ENCODE measurements at regions not wholly inside any gene's neighbourhood (a gene's known extent, or its start where the extent isn't known, plus 50 kb on each side); places are given as distances from the start of the nearest gene placed in this dataset.

DNA sequence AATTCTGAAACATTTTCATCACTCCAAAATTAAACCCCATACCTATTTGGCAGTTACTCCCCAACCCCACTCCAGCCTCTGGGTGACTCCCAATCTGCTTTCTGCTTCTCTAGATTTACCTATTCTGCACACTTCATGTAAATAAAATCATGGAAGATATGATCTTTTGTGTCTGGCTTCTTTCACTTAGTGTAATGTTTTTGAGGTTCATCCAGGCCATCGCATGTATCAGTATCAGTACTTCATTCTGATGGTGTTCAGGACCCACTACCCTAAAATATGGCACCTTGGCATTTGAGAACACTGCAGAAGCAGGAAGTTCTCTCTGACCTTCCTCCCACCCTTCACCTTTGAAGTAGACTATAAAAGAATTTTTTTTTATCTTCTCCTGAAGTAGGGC, 78.7 kb upstream of the SLC25A26 start:
- no peaks in the 10 kb centered on the region for H3K27me3 Mint-ChIP-seq (ENCODE audit: low read depth)
- ATAC-seq (no peak), DNase-seq (no peak)
- H3K4me3 Mint-ChIP-seq, result no peak overlapping the region
- no peaks in the 10 kb centered on the region for H3K36me3 Mint-ChIP-seq (ENCODE audit: low read depth)
- H3K9me3 Mint-ChIP-seq (ENCODE audit: insufficient read depth), result no peaks in the 10 kb centered on the region
- H3K4me1 Mint-ChIP-seq (ENCODE audit: low read depth), result no peaks in the 10 kb centered on the region
- no peak overlapping the region for H3K27ac Mint-ChIP-seq
- ChIA-PET POLR2A (no interaction called here), CTCF (no interaction called here)

DNA sequence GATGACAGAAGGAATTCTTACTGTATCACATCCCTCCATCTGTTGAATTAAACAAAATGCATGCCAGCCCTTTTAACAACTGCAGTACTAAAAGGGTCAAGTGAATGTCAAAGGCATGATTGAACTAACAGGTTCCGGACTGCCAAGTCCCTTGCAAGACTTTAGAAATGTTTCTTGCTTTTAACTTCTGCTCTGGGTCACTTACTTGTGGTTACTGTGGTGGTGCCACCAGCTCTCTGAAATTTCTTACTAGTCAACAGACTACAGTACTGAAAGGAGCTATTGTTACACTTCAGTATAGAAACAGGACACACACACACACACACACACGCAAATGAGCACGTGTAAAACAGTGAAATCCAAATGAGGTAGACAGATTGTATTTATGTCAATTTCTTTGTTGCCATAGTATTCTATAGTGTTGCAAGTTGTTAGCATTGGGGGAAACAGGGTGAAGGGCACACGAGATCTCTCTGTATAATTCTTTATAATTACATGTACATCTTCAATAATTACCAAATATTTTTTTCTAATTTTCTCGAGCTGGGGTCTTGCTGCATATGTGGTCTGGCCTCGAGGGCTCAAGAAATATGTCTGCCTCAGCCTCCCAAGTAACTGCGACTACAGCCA, 79.9 kb upstream of the SLC25A26 start:
- ChIA-PET CTCF (no interaction called here), POLR2A (no interaction called here)
- ATAC-seq (no peak), DNase-seq (no peak)
- Mint-ChIP-seq H3K4me3 (no peak overlapping the region), H3K27me3 (ENCODE audit: low read depth) (no peaks in the 10 kb centered on the region), H3K36me3 (ENCODE audit: low read depth) (no peaks in the 10 kb centered on the region), H3K27ac (no peak overlapping the region), H3K4me1 (ENCODE audit: low read depth) (no peaks in the 10 kb centered on the region), H3K9me3 (ENCODE audit: insufficient read depth) (no peaks in the 10 kb centered on the region)

DNA sequence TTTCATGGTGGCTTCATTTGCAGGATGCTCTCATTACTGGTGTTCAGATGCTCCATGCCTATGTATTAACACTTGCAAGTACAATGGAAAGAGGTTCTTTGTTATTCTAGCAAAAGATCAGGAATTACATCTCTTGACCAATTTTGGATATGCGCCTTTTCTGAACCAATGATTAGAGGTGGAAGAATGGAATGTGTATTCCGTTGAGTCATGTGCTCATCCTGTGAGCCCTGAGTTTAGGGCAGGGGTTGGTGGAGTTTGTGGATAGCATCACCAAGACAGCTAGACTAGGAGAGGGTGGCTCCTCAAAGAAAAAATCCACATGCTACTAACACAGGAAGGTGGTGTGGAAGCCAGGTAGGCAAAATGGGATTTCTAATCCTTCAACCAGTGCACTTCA, 80.7 kb upstream of the SLC25A26 start:
- Mint-ChIP-seq H3K4me3 (no peak overlapping the region), H3K4me1 (ENCODE audit: low read depth) (no peaks in the 10 kb centered on the region), H3K27ac (no peak overlapping the region), H3K36me3 (ENCODE audit: low read depth) (no peaks in the 10 kb centered on the region), H3K9me3 (ENCODE audit: insufficient read depth) (no peaks in the 10 kb centered on the region), H3K27me3 (ENCODE audit: low read depth) (no peaks in the 10 kb centered on the region)
- no peak for ATAC-seq
- POLR2A ChIA-PET, result no interaction called here
- DNase-seq, result no peak
- CTCF ChIA-PET, result no interaction called here

DNA sequence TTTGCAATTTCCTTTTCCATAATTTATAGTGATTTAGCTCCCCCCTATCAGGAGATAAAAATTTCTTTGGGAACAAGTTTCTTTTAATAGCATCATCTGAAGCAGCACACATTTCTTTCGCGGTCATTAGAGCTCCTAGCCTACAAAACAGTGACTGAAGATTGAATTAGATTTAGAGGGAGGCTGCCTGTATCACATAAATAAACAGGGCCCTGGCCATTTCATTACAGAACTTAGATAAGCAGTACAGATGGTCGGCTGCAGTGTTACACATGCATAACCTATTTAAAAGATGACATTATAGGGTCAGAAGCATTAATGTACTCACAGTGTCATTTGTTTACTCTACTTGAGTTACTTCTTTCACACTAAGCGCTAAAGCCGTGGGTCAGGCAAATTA, 81.4 kb upstream of the SLC25A26 start:
- no peak overlapping the region for H3K27ac Mint-ChIP-seq
- ChIA-PET CTCF (no interaction called here), POLR2A (no interaction called here)
- H3K4me1 Mint-ChIP-seq (ENCODE audit: low read depth), result no peaks in the 10 kb centered on the region
- H3K36me3 Mint-ChIP-seq (ENCODE audit: low read depth), result no peaks in the 10 kb centered on the region
- ATAC-seq, result no peak
- no peaks in the 10 kb centered on the region for H3K27me3 Mint-ChIP-seq (ENCODE audit: low read depth)
- H3K4me3 Mint-ChIP-seq, result no peak overlapping the region
- H3K9me3 Mint-ChIP-seq (ENCODE audit: insufficient read depth), result no peaks in the 10 kb centered on the region
- no peak for DNase-seq

DNA sequence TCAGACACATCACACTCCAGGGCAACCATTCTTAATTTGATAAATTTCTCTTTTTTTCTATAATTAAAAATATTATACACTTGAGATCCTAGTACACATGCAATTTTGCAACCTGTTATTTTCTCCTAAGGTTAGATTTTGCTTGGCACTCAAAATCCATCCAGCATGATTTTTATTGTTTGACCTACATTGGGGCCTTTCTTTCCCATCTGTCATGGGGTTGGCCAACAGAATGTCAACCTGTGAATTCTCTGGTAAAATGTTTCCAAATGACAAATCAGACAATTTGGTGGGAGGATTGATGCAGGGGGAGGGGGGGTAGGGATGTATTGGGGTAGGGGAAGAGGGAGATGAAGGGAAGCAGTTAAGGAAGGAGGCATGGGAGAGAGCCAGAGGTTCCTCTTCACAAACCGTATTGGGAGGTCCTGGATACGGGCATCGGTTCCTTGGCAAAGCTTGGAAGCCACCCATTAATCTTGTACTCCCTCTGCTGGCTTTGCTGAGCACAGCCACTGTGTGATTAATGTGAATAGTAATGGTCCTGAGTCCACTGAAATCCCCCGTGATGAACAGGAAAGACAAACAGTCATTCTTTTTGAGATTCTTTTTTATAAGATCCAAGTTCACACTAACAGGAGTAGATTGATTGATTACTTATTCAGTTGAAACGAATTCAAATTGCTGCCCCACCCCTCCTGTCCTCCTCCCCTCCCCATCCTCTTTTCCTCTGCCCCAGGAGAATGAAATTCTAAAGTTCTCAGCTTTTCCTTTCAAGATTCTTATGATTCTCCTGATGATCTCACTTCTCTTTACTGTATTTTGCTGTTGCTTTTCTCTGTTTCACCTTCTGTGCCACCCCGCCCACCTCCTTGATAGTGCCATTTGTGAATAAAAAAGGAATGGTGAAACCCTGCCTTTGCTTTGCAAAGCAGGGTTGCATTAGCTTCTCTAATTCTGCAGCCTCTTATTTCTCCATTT, 82.2 kb upstream of the SLC25A26 start:
- no peaks in the 10 kb centered on the region for H3K9me3 Mint-ChIP-seq (ENCODE audit: insufficient read depth)
- no peaks in the 10 kb centered on the region for H3K4me1 Mint-ChIP-seq (ENCODE audit: low read depth)
- H3K4me3 Mint-ChIP-seq, result no peak overlapping the region
- H3K27ac Mint-ChIP-seq, result no peak overlapping the region
- no peak for DNase-seq
- ATAC-seq, result no peak
- H3K27me3 Mint-ChIP-seq (ENCODE audit: low read depth), result no peaks in the 10 kb centered on the region
- ChIA-PET CTCF (interaction anchor here (0.6 kb wide), 1 partner anchor 9 kb away, joined by 3 read pairs; no protein-coding TSS in a partner anchor), POLR2A (no interaction called here)
- H3K36me3 Mint-ChIP-seq (ENCODE audit: low read depth), result no peaks in the 10 kb centered on the region

DNA sequence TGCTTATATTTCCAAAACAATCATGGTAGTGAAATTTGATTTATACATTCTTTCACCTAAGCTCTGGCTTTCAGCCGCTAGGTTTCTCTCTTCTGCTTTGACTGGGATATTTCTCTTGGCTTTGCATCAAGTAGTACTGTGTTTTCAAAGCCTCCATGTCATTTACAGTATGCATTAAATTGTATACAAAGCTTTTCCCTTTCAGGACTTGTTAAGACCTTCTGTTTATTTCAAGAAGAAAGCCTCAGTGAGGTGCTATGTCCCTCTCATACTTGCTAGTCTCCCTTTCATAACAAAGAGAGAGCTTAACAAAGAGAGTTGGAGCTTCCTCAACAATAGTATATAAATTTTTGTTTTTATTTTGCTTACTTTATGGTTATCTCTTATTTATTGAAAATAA, 84.2 kb upstream of the SLC25A26 start:
- H3K4me1 Mint-ChIP-seq (ENCODE audit: low read depth), result no peaks in the 10 kb centered on the region
- DNase-seq (no peak), ATAC-seq (no peak)
- no peaks in the 10 kb centered on the region for H3K27me3 Mint-ChIP-seq (ENCODE audit: low read depth)
- H3K36me3 Mint-ChIP-seq (ENCODE audit: low read depth), result no peaks in the 10 kb centered on the region
- POLR2A ChIA-PET, result no interaction called here
- CTCF ChIA-PET, result no interaction called here
- no peak overlapping the region for H3K27ac Mint-ChIP-seq
- no peaks in the 10 kb centered on the region for H3K9me3 Mint-ChIP-seq (ENCODE audit: insufficient read depth)
- no peak overlapping the region for H3K4me3 Mint-ChIP-seq

DNA sequence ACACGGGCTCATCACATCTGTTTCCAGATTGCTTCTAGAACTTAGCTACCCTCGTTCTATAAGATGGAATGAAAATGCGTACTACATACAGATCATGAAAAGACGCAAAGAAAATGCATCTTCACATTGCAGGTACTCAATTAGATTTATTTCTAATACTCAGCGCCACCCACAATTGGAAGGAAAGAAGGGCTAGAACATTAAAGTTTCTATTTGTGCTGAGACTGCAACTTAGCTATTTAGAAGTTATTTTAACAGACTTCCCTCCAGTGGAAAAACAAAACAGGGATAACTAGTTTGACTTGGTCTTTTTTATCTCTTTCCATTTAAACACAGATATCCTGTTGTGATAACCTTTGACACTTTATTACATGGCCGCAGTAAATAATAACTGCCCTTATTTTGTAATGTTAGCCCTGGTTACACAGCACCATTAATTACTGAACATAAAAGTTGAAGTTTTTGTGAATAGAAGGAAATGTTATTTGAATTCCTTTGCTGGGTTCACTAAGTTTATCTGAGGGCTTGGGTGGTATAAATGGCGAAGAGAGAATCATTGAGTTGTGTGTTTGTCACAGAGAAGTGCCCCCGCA, 86.9 kb upstream of the SLC25A26 start:
- DNase-seq, result no peak
- H3K27me3 Mint-ChIP-seq (ENCODE audit: low read depth), result no peaks in the 10 kb centered on the region
- CTCF ChIA-PET, result no interaction called here

DNA sequence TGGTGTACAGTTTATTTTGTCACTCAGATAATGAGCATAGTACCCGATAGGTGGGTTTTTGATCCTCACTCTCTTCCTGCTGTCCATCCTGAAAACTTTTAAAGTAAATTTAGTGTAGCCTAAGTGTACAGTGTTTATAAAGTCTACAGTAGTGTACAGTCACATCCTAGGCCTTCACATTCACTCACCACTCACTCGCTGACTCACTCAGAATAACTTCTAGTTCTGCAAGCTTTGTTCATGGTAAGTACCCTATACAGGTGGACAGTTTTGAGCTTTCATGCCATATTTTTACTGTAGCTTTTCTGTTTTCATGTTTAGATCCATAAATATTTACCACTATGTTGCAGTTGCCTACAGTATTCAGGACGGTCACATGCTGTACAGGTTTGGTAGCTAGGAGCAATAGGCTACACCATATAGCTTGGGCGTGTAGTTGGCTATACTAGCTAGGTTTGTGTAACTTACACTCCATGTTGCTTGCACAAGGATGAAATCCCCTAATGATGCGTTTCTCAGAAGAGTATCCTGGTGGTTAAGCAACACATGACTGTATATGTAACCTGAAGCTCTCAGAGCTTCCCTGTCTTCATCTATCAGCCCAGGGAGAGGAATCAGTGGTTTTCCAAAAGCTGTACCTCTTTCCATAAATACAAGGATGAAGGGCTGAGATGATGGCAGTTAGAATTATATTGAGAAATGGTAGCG, 87.6 kb upstream of the SLC25A26 start:
- ATAC-seq, result no peak
- Mint-ChIP-seq H3K4me3 (no peak overlapping the region), H3K9me3 (ENCODE audit: insufficient read depth) (no peaks in the 10 kb centered on the region), H3K27ac (no peak overlapping the region), H3K27me3 (ENCODE audit: low read depth) (no peaks in the 10 kb centered on the region), H3K36me3 (ENCODE audit: low read depth) (no peaks in the 10 kb centered on the region), H3K4me1 (ENCODE audit: low read depth) (no peaks in the 10 kb centered on the region)
- POLR2A ChIA-PET, result no interaction called here
- CTCF ChIA-PET, result no interaction called here
- DNase-seq, result no peak

More for the DNA sequence above, 86.9 kb upstream of the SLC25A26 start:
- no peaks in the 10 kb centered on the region for H3K36me3 Mint-ChIP-seq (ENCODE audit: low read depth)
- H3K4me1 Mint-ChIP-seq (ENCODE audit: low read depth), result no peaks in the 10 kb centered on the region
- H3K4me3 Mint-ChIP-seq, result no peak overlapping the region
- ATAC-seq, result no peak
- no peaks in the 10 kb centered on the region for H3K9me3 Mint-ChIP-seq (ENCODE audit: insufficient read depth)
- POLR2A ChIA-PET, result no interaction called here
- H3K27ac Mint-ChIP-seq, result no peak overlapping the region

DNA sequence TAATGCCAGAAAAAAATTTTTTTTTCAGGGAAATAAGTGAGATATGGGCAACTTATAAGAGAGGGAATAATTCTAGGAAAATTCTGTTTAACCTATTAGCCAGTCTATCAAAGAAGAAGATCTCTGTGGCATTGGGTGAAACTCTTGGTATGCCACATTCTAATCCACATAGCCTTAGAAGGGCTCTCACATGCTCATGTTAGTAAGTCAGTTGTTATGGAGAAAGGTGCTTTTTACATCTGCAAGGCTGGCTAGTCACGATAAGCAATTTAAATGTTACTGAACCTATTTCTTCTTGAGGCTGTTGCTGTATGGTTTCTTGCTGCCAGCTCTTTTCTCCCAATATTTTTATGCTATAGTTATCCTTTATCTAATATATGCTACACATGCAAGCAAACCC, 89.9 kb upstream of the MAGI1 start:
- Mint-ChIP-seq H3K9me3 (ENCODE audit: insufficient read depth) (no peaks in the 10 kb centered on the region), H3K36me3 (ENCODE audit: low read depth) (no peaks in the 10 kb centered on the region), H3K27me3 (ENCODE audit: low read depth) (no peaks in the 10 kb centered on the region), H3K27ac (no peak overlapping the region), H3K4me1 (ENCODE audit: low read depth) (no peaks in the 10 kb centered on the region), H3K4me3 (no peak overlapping the region)
- DNase-seq (no peak), ATAC-seq (no peak)
- CTCF ChIA-PET, result no interaction called here
- POLR2A ChIA-PET, result no interaction called here

DNA sequence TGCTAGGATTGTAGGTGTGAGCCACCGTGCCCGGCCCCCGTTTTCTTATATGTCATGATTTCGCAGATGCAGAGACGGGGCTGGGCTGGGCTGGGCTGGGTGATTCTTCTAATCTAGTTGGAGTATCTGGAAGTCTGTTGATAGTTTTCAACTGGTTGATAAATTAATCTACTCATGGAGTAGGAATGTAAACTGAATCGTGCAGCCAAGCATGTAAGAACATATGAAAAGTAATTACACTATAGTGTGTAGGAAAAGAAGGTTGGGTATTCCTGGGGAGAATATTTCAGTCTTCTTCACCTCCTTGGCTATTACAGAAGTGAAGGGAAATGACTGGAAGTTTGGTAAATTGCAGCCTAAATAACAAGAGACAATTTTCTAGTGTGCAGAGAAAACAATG, 82.6 kb upstream of the MAGI1 start:
- ChIA-PET CTCF (no interaction called here), POLR2A (no interaction called here)
- DNase-seq (no peak), ATAC-seq (no peak)
- Mint-ChIP-seq H3K36me3 (ENCODE audit: low read depth) (no peaks in the 10 kb centered on the region), H3K4me3 (no peak overlapping the region), H3K9me3 (ENCODE audit: insufficient read depth) (no peaks in the 10 kb centered on the region), H3K27me3 (ENCODE audit: low read depth) (no peaks in the 10 kb centered on the region), H3K4me1 (ENCODE audit: low read depth) (no peaks in the 10 kb centered on the region), H3K27ac (no peak overlapping the region)

DNA sequence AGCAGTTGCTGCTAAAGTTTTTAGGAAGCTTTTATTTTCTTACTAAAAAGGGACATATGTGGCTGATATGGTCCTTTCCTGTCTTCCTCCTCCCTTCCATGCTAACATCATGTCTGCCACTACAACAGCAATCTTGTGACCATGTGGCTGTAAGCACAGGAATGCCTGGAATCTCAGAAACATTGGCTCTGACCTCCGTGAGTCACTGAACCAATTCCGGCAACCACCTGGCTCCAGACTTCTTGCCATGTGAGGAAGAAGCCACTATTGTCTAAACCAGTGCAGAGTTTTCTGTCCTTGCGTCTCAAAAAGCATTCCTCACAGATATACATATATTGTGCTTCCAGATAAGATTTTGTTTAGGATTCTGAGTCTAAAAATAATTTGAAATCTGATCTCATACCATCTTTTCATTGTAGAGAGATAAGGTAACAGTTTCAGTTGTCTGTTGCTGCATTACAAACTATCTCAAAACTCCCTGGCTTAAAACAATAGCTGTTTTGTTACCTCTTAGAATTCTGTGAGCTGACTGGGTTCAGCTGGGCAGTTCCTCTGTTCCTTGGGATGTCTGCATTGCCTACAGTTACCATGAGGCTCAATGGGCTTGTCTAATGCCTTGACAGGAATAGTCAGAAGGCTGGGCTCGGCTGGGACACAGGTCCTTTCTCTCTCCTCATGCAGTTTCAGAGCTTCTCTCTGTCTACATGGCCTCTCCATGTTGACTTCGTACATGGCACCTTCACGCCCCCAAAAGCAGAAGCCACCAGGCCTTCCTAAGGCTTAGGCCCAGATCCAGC, 77.3 kb upstream of the MAGI1 start:
- CTCF ChIA-PET, result no interaction called here
- H3K36me3 Mint-ChIP-seq (ENCODE audit: low read depth), result no peaks in the 10 kb centered on the region

More for the DNA sequence above, 77.3 kb upstream of the MAGI1 start:
- Mint-ChIP-seq H3K27me3 (ENCODE audit: low read depth) (no peaks in the 10 kb centered on the region), H3K27ac (no peak overlapping the region), H3K9me3 (ENCODE audit: insufficient read depth) (no peaks in the 10 kb centered on the region), H3K4me1 (ENCODE audit: low read depth) (no peaks in the 10 kb centered on the region), H3K4me3 (no peak overlapping the region)
- POLR2A ChIA-PET, result no interaction called here
- DNase-seq (no peak), ATAC-seq (no peak)
